GM13977 (cell line): ENCODE measurements at regions not wholly inside any gene's neighbourhood (a gene's known extent, or its start where the extent isn't known, plus 50 kb on each side); places are given as distances from the start of the nearest gene placed in this dataset.
"Not testable (repeated sequence)": the region's sequence is repeated elsewhere in the genome, so short reads cannot be mapped to it uniquely, and the experiment has no call there.

Experiments
- DNase-seq: peaks from one replicate; pipeline ENCODE4 v3.0.0; 2012; ENCODE audit warnings: low spot score
- in situ Hi-C: fragments of 300-500 bp; cut with MboI; formaldehyde crosslinking; loops from one replicate; pipeline ENCODE4 v1.12.0; 2022; ENCODE audit warnings: low sequenced_read_pairs, low pct_unique_long_range_greater_than_20kb, mixed read lengths, inconsistent platforms; ENCODE audit not compliant: unreplicated experiment
- TF ChIP-seq, protein P1 (sequence below): IDR thresholded peaks from 2 replicates; pipeline ENCODE4 v1.5.1; 2012; ENCODE audit warnings: mild to moderate bottlenecking, control low read depth; ENCODE audit not compliant: insufficient read depth; ENCODE audit errors: extremely low read depth, missing control alignments

DNA sequence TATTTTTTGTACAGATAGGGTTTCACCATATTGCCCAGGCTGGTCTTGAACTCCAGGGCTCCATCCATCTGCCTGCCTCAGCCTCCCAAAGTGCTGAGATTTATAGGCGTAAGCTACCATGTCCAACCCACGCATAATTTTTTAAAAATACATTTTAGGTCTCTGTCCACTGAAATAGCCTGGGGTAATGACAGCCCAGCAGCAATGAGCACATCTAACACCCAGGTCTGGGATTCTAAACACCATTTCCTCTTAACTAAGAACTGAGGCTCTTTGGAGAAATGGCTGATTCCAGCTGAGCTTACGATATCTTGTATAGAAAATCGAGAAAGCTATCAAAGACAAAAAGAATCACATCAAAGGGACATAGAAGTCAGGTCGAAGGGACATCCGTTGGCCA, 245.3 kb downstream of the PARN start:
- TF ChIP-seq, protein P1, sequence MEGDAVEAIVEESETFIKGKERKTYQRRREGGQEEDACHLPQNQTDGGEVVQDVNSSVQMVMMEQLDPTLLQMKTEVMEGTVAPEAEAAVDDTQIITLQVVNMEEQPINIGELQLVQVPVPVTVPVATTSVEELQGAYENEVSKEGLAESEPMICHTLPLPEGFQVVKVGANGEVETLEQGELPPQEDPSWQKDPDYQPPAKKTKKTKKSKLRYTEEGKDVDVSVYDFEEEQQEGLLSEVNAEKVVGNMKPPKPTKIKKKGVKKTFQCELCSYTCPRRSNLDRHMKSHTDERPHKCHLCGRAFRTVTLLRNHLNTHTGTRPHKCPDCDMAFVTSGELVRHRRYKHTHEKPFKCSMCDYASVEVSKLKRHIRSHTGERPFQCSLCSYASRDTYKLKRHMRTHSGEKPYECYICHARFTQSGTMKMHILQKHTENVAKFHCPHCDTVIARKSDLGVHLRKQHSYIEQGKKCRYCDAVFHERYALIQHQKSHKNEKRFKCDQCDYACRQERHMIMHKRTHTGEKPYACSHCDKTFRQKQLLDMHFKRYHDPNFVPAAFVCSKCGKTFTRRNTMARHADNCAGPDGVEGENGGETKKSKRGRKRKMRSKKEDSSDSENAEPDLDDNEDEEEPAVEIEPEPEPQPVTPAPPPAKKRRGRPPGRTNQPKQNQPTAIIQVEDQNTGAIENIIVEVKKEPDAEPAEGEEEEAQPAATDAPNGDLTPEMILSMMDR, result no peak
- no peak for DNase-seq
- in situ Hi-C loops, result no loop called here

DNA sequence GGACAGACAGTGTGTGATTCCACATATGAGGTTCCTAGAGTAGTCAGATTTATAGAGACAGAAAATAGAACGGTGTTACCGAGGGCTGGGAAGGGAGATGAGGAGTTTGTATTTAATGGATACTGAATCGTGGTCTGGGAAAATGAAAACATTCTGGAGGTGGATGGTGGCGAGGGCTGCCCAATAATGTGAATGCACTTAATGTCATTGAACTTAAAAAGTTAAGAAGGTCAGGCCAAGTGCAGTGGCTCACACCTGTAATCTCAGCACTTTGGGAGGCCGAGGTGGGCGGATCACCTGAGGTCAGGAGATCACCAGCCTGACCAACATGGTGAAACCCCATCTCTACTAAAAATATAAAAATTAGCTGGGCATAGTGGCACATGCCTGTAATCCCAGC, 246.2 kb downstream of the PARN start:
- in situ Hi-C loops, DNase-seq: not testable (repeated sequence)

DNA sequence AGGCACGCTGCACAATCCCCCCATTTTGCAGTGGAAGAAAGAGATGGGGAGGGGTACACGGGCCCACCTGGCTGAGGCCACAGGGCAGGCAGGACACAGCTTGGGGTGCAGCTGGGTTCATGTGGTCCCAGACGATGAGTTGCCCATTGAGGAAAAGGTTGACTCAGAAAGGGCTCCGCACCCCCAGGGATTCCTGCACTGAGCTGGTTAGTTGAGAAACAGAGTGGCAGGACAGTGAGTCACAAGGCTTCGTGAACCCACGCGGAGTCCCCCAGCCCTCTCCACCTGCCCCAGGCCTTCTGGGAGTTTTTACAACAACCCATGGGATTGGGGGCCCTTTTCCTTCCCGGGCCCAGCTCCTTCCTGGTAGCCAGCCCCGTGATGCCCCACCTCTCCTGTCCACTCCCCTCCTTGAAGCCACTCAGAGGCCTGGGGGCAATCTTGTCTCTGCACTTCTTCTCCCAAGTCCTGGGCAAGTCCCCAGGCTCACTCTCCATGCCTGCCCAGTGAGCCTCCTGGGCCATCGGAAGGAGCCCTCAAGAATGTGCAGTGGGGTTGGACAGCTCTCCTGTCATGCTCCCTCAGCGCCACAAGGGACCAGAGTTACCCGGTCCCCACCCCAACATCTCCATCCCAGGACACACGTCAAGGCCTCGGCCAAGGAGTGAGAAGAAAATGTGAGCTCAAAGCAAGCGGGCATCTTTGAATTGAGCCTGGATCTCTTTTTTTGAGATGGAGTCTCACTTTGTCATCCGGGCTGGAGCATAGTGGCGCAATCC, 251.2 kb downstream of the PARN start:
- no peak for DNase-seq
- TF ChIP-seq, protein P1, result no peak
- in situ Hi-C loops, result no loop called here

DNA sequence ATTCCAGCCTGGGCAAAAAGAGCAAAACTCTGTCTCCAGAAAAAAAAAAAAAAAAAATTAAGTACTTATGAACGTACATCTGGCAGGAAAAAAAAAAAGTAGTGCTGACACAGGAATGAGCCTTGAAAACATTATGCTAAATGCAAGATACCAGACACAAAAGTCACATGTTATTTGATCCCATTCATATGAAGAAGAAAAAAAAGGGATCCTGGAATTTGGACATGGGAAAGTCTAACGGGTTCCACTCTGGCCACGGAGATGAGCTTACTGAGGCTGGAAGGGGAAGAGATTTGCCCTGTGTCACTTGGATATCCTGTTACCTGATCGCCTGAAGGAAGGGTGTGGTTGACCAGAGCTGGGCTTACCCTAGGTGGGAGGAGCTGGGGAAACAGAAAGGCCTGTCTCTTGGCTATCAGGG, 251.9 kb downstream of the PARN start:
- in situ Hi-C loops, result no loop called here
- no peak for DNase-seq
- TF ChIP-seq, protein P1, result no peak

DNA sequence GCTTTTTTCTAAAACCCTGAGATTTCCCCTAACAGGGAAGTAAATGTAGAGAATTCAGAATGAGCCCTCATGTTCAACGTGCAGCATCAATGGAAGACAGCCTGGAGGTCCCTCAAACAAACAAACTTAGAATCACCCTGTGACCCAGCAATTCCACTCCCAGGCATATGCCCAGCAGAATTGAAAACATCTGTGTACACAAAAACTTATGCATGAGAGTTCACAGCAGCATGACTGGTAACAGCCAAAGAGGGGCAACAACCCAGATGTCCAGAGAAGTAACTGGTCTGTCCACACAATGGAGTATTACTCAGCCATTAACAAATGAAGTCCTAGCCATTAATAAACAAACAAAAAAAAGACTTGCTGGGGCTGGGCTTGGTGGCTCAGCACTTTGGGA, 252.7 kb downstream of the PARN start:
- no peak for DNase-seq
- in situ Hi-C loops, result no loop called here
- TF ChIP-seq, protein P1, result no peak

DNA sequence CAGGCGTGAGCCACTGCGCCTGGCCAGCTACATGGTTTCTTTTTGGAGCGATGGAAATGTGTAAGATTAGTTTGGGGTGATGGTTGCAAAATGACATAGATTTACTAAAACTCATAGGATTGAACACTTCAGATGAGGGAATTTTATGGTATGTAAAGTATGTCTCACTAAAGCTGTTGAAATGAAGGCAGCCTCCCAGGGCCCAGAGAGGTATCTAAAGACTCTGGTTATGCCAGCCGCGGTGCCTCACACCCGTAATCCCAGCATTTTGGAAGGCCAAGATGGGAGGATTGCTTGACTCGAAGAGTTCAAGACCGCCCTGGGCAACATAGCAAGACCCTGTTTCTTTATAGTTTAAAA, 254.9 kb downstream of the PARN start:
- in situ Hi-C loops, result no loop called here
- no peak for DNase-seq

DNA sequence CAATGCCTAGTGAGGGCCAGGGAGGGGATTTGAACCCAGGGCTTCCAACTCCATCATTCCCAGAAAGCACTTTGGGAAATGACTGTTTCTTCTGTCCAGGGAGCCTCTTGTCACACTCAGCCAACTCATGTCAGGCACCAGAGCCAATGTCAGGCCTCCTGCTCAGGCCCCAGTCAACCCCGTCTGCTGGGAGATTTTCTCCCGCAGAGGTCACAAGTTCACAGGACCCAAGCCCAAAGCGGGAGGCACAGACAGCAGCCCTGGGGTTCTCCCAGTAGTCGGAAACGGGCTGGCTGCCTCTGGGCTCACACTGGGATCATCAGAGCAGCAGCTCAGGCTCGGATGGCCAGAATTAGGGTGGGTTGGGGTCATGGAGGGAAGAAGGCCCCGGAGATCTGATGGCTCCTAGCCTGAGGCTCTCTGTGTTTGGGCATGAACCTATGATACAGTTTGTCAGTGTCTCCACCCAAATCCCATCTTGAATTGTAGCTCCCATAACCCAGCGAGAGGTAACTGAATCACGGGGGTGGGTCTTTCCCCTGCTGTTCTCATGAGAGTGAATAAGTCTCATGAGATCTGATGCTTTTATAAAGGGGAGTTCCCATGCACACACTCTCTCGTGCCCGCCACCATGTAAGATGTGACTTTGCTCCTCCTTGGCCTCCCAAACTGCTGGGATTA, 255.5 kb downstream of the PARN start:
- no peak for DNase-seq
- TF ChIP-seq, protein P1, result no peak
- in situ Hi-C loops, result no loop called here

More for the DNA sequence above, 254.9 kb downstream of the PARN start:
- TF ChIP-seq, protein P1, result no peak
